ENCODE measurements at regions not wholly inside any gene's neighbourhood (a gene's known extent, or its start where the extent isn't known, plus 50 kb on each side); places are given as distances from the start of the nearest gene placed in this dataset.

- intact Hi-C loops (cut with DNase I), result no loop called here
- no peaks in the 10 kb centered on the region for H3K4me1 ChIP-seq
Measured at GRCh38 chr1:55466921-55467320, 251.8 kb upstream of the USP24 start.

GRCh38 chr1:55466373-55466772, 251.2 kb upstream of the USP24 start:
- ATAC-seq, result no peak

More at GRCh38 chr1:55466921-55467320, 251.8 kb upstream of the USP24 start:
- no peak overlapping the region for H3K4me3 ChIP-seq
- no peak for TF ChIP-seq CTCF (IDR thresholded peaks at IDR 0.05)
- no peak overlapping the region for H3K27ac ChIP-seq
- no peaks in the 10 kb centered on the region for H3K27me3 ChIP-seq
- ATAC-seq (no peak), DNase-seq (no peak)
- no peaks in the 10 kb centered on the region for H3K36me3 ChIP-seq (replicated peaks in 1 of 2; ENCODE audit: insufficient read depth in 1 of 2, low read depth in 2 of 2)
- no peaks in the 10 kb centered on the region for H3K9me3 ChIP-seq
- WGBS, 2 donors, result 96 to 100% methylated on average over 2 of the region's 2 CpGs

GRCh38 chr1:55464550-55464949, 249.4 kb upstream of the USP24 start:
- no peak overlapping the region for H3K4me3 ChIP-seq
- ATAC-seq (no peak), DNase-seq (no peak)
- intact Hi-C loops (cut with DNase I), result no loop called here
- WGBS, 2 donors, result 92 to 95% methylated on average over 1 of the region's 1 CpG
- TF ChIP-seq CTCF (IDR thresholded peaks at IDR 0.05) (no peak), POLR2A (IDR thresholded peaks at IDR 0.05) (no peak)
- no peaks in the 10 kb centered on the region for H3K4me1 ChIP-seq
- no peaks in the 10 kb centered on the region for H3K36me3 ChIP-seq (replicated peaks in 1 of 2; ENCODE audit: insufficient read depth in 1 of 2, low read depth in 2 of 2)
- no peak overlapping the region for H3K27ac ChIP-seq
- no peaks in the 10 kb centered on the region for H3K9me3 ChIP-seq
- no peaks in the 10 kb centered on the region for H3K27me3 ChIP-seq

More at GRCh38 chr1:55466373-55466772, 251.2 kb upstream of the USP24 start:
- H3K4me3 ChIP-seq, result no peak overlapping the region
- TF ChIP-seq CTCF (IDR thresholded peaks at IDR 0.05), result no peak
- TF ChIP-seq POLR2A (IDR thresholded peaks at IDR 0.05), result no peak
- H3K27me3 ChIP-seq, result no peaks in the 10 kb centered on the region
- no peaks in the 10 kb centered on the region for H3K36me3 ChIP-seq (replicated peaks in 1 of 2; ENCODE audit: insufficient read depth in 1 of 2, low read depth in 2 of 2)
- no peaks in the 10 kb centered on the region for H3K9me3 ChIP-seq
- peak in 1 of 4 donors; percentile 17 for DNase-seq
- H3K27ac ChIP-seq, result no peak overlapping the region
- 27 to 31% methylated on average over 1 of the region's 1 CpG for WGBS, 2 donors
- H3K4me1 ChIP-seq, result no peaks in the 10 kb centered on the region
- intact Hi-C loops (cut with DNase I), result no loop called here

GRCh38 chr1:55463814-55464475, 248.8 kb upstream of the USP24 start:
- DNase-seq, result no peak
- peak; percentile 42 for ATAC-seq
- H3K27ac ChIP-seq, result no peak overlapping the region
- no peaks in the 10 kb centered on the region for H3K36me3 ChIP-seq (replicated peaks in 1 of 2; ENCODE audit: insufficient read depth in 1 of 2, low read depth in 2 of 2)
- TF ChIP-seq POLR2A (IDR thresholded peaks at IDR 0.05), result no peak
- TF ChIP-seq CTCF (IDR thresholded peaks at IDR 0.05), result no peak
- H3K4me1 ChIP-seq, result no peaks in the 10 kb centered on the region
- no peaks in the 10 kb centered on the region for H3K9me3 ChIP-seq
- H3K27me3 ChIP-seq, result no peaks in the 10 kb centered on the region
- intact Hi-C loops (cut with DNase I), result no loop called here
- WGBS, 2 donors, result 69 to 79% methylated on average over 10 of the region's 10 CpGs
- H3K4me3 ChIP-seq, result no peak overlapping the region

- Histone ChIP-seq H3K27ac (no peak overlapping the region), H3K9me3 (peaks cover 0 to 5% (median 0%) of the 10 kb centered on the region in 3 donors), H3K4me3 (no peak overlapping the region), H3K36me3 (replicated peaks in 1 of 2; ENCODE audit: insufficient read depth in 1 of 2, low read depth in 2 of 2) (no peaks in the 10 kb centered on the region), H3K4me1 (no peaks in the 10 kb centered on the region), H3K27me3 (no peaks in the 10 kb centered on the region)
- DNase-seq, result no peak
- ATAC-seq, result no peak
- 51 to 64% methylated on average over 2 of the region's 2 CpGs for WGBS, 2 donors
- intact Hi-C loops (cut with DNase I), result no loop called here
- TF ChIP-seq POLR2A (IDR thresholded peaks at IDR 0.05), result no peak
- no peak for TF ChIP-seq CTCF (IDR thresholded peaks at IDR 0.05)
Measured at GRCh38 chr1:55457874-55458273, 242.7 kb upstream of the USP24 start.
